T-helper 1 cell treated with Interleukin-12 subunit alpha and Interleukin-12 subunit beta and Interleukin-4 antibody, amounts not matched to agents 30 μg/mL and 1 μg/mL, for 36 hours (primary cell): ENCODE measurements at regions not wholly inside any gene's neighbourhood (a gene's known extent, or its start where the extent isn't known, plus 50 kb on each side); places are given as distances from the start of the nearest gene placed in this dataset.
"Not testable (repeated sequence)": the region's sequence is repeated elsewhere in the genome, so short reads cannot be mapped to it uniquely, and the experiment has no call there.

Experiments
- H3K27ac Mint-ChIP-seq: one replicate; pipeline ENCODE4 v1.8.0; 2021; ENCODE audit warnings: mild to moderate bottlenecking, mixed read lengths
- H3K27me3 Mint-ChIP-seq: one replicate; pipeline ENCODE4 v1.8.0; 2021; ENCODE audit warnings: low read depth, mixed read lengths
- H3K36me3 Mint-ChIP-seq: one replicate; pipeline ENCODE4 v1.8.0; 2021; ENCODE audit warnings: low read depth, mixed read lengths
- H3K4me1 Mint-ChIP-seq: one replicate; pipeline ENCODE4 v1.8.0; 2021; ENCODE audit warnings: low read depth, mixed read lengths
- H3K4me3 Mint-ChIP-seq: one replicate; pipeline ENCODE4 v1.8.0; 2021; ENCODE audit warnings: mild to moderate bottlenecking, moderate library complexity, mixed read lengths
- H3K9me3 Mint-ChIP-seq: one replicate; pipeline ENCODE4 v1.8.0; 2021; ENCODE audit warnings: mixed read lengths

DNA sequence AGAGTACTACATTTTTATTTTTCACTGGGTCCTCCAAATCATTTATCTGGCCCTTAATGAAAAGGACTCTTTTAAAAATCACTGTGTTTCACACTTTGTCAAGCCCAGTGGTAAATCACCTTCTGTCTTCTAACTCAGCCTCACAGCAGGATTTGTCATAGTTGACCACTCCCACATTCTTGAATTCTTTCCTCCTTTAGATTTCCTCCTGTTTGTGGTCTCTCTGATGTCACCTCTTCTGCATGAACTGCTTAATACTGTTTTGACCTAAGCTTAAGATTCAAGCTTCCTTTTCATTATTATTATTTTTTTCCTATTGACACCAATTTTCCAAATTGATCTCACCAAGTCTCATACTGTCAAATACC lies 899.8 kb upstream of the MIR17HG start:
- Mint-ChIP-seq H3K27me3 (no peaks in the 10 kb centered on the region), H3K4me1 (no peaks in the 10 kb centered on the region), H3K27ac (no peak overlapping the region), H3K9me3 (peaks cover 11% of the 10 kb centered on the region), H3K36me3 (no peaks in the 10 kb centered on the region), H3K4me3 (no peak overlapping the region)

DNA sequence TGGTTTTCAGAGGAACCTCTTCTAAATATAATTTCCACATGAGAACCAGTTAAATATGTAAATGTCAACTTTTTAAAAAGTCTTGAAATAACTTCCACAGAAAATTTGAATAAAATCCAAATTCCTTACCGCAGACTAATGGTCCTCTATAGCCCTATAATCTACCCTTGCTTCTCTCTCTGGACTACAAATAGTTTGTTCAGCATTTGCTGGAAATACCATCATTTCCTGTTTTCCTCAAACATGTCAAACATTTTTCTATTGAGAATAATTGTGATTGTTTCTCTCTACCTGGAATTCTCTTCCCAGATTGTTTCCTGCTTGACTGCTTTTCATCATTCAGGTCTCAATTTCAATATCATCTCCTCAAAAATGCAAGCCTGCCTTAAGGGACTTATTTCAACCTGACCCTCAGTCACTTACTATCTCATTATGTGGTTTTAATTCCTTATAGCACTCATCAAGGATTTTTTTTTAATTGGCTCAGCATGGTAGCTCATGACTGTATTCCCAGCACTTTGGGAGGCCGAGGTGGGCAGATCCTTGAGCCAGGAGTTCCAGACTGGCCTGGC lies 898.9 kb upstream of the MIR17HG start:
- no peak overlapping the region for H3K4me3 Mint-ChIP-seq
- H3K36me3 Mint-ChIP-seq, result no peaks in the 10 kb centered on the region
- H3K9me3 Mint-ChIP-seq, result peaks cover 11% of the 10 kb centered on the region
- H3K4me1 Mint-ChIP-seq, result no peaks in the 10 kb centered on the region
- no peaks in the 10 kb centered on the region for H3K27me3 Mint-ChIP-seq
- no peak overlapping the region for H3K27ac Mint-ChIP-seq

DNA sequence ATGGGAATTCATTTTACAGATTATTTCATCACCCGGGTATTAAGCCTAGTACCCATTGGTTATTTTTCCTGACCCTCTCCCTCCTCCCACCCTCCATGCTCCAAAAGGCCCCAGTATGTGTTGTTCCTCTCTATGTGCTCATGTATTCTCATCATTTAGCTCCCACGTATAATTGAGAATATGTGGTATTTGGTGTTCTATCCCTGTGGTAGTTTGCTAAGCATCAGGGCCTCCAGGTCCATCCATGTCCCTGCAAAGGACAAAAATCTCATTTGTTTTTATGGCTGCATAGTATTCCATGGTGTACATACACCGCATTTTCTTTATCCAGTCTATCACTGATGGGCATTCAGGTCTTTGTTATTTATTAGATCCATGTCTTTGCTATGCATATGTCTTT lies 894.1 kb upstream of the MIR17HG start:
- Mint-ChIP-seq H3K9me3 (peaks cover 9% of the 10 kb centered on the region), H3K4me1 (no peaks in the 10 kb centered on the region), H3K27ac (no peak overlapping the region), H3K27me3 (no peaks in the 10 kb centered on the region), H3K36me3 (no peaks in the 10 kb centered on the region), H3K4me3 (no peak overlapping the region)

DNA sequence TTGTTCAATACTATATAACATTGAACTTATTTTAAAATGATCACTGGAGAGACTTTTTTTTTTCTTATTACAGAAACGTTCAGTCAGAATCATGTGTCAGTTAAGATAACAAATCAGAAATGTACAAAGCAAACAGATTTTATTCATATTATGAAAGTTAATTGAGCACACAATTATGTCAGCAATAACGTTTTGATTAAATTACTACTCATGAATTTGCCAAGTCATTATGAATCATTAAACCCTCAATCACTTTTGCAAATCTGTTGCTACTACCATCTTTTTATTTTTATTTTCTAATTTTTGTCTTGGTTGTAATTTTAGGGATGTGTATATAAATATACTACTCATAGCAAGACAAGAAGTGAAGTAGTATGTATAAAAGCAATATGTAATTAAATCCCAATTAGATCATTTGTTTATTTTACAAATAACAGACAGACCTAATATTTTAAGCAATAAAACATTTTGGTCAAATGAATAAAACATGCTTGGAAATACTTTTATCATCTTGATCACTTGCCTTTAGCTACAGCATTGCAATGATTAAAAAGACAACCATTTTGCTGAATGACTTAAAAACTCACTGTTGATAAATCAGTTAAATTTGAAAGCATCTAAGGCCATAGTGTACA lies 893.4 kb upstream of the MIR17HG start:
- no peaks in the 10 kb centered on the region for H3K27me3 Mint-ChIP-seq
- no peak overlapping the region for H3K27ac Mint-ChIP-seq
- no peak overlapping the region for H3K4me3 Mint-ChIP-seq
- no peaks in the 10 kb centered on the region for H3K36me3 Mint-ChIP-seq
- peaks cover 4% of the 10 kb centered on the region for H3K9me3 Mint-ChIP-seq
- no peaks in the 10 kb centered on the region for H3K4me1 Mint-ChIP-seq

DNA sequence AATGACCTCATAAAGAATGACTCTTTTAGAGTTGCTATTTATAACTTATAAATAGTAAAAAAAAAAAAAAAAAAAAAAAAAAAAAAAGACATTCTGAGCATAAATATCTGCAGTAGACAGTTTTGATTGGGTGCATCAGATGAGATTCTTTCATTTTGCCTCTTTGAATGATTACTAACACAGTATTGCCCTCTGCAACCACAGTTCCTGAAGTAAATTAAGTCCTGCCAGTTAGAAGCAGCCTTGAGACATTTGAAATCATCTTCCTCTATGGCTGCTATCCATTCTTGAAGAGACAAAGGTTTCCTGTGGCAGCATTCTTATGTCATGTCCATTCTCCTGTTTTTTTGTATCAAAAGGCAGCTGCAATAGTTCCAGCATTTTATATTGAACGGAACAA lies 892.4 kb upstream of the MIR17HG start:
- H3K27ac Mint-ChIP-seq, result no peak overlapping the region
- H3K4me1 Mint-ChIP-seq, result no peaks in the 10 kb centered on the region
- H3K36me3 Mint-ChIP-seq, result no peaks in the 10 kb centered on the region
- H3K4me3 Mint-ChIP-seq, result no peak overlapping the region
- peaks cover 9% of the 10 kb centered on the region for H3K9me3 Mint-ChIP-seq
- no peaks in the 10 kb centered on the region for H3K27me3 Mint-ChIP-seq

DNA sequence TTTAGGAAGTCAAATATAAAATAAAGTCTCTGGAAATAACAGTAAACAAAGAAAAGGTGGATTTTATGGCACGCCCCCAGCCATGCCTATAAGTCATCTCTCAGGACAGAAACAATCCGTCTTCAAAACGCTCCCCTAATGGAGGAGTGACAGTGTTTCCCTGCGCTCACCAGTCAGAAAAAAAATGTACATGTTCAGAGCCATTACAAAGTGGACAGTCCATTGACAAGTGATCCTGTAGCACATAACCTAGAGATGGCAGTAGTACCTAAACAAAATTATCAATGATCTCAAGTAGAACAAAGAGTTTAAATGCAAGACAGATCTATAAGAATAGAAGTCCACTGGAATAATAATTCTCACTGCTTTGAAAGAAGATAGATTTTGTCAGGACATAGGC lies 891.7 kb upstream of the MIR17HG start:
- peaks cover 14% of the 10 kb centered on the region for H3K9me3 Mint-ChIP-seq
- no peaks in the 10 kb centered on the region for H3K36me3 Mint-ChIP-seq
- H3K27ac Mint-ChIP-seq, result no peak overlapping the region
- no peaks in the 10 kb centered on the region for H3K27me3 Mint-ChIP-seq
- no peaks in the 10 kb centered on the region for H3K4me1 Mint-ChIP-seq
- no peak overlapping the region for H3K4me3 Mint-ChIP-seq

DNA sequence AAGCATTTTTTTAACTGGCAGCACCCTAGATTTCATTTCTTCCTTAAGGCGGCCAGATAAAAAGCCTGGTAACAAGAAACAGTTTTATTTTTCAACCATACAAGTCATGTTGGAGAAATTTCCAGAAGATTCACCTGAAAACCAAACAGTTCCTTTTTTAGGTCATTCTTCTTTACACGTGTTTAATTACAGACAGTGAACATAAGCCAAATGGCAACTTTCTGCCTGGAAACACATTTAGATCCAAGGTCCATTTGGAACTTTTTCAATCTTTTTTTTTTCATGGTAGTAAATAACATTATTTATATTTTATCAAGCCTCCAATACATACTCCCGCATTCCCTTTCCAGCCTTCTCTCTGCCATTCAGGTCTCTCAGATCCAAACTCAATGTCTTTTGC lies 886.1 kb upstream of the MIR17HG start:
- Mint-ChIP-seq H3K4me3 (no peak overlapping the region), H3K36me3 (no peaks in the 10 kb centered on the region), H3K27me3 (no peaks in the 10 kb centered on the region), H3K9me3 (peaks cover 21% of the 10 kb centered on the region), H3K4me1 (no peaks in the 10 kb centered on the region), H3K27ac (no peak overlapping the region)

DNA sequence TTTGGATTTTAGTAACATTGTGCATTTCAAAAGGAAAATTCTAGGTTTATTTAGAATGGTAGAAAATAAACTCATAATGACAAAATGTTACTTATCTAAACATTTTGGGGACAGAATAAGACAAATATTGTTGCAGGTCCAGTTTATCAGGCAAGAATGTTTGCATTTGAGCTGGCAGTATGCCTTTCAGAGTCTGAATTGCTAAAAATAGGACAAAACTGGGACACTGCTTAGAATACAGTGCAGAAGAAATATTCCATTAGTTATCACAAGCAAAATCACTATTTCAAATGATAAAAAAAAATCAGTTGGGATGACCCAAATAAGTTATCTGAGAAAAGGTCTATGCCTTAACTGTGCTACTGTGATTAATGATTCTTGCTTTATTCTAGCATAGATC lies 870.3 kb upstream of the MIR17HG start:
- Mint-ChIP-seq H3K27ac (no peak overlapping the region), H3K4me1 (no peaks in the 10 kb centered on the region), H3K9me3 (peaks cover 20% of the 10 kb centered on the region), H3K36me3 (no peaks in the 10 kb centered on the region), H3K27me3 (no peaks in the 10 kb centered on the region), H3K4me3 (no peak overlapping the region)

DNA sequence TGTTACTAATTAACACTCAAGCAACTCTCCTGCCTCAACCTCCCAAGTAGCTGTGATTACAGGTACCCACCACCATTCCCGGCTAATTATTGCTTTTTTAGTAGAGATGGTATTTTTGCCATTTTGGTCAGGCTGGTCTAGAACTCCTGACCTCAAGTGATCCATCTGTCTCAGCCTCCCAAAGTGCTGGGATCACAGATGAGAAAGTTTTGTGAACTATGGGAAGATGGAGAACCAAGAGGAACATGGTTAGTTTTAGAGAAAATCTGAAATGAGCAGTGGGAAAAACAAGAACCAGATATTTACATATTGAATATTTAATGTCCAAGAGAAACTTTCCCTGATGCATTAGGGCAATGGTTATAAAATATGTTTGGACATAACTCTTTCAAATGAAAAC lies 863.6 kb upstream of the MIR17HG start:
- Mint-ChIP-seq H3K27me3 (no peaks in the 10 kb centered on the region), H3K4me1 (no peaks in the 10 kb centered on the region), H3K9me3 (peaks cover 10% of the 10 kb centered on the region), H3K36me3 (no peaks in the 10 kb centered on the region), H3K4me3 (no peak overlapping the region), H3K27ac (no peak overlapping the region)

DNA sequence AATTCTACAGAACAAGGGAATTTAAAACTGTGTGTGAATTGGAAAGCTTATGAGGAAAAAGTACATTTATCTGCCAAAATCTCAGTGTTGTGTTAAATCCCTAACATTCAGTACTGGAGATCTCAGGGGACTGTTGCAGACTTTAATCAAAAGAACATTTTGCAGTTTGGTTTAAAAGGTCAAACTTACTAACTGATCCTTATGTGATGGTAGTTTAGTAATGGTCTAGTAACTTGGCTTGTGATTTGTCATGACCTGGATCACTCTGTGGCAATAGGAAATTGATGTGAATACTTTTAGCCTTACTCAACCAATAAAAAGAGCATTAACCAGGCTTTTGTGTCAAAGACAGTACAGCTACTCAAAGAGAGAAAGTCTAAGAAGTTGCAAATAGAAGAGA lies 862.1 kb upstream of the MIR17HG start:
- Mint-ChIP-seq H3K4me3 (no peak overlapping the region), H3K27ac (no peak overlapping the region), H3K36me3 (no peaks in the 10 kb centered on the region), H3K9me3 (peaks cover 7% of the 10 kb centered on the region), H3K27me3 (no peaks in the 10 kb centered on the region), H3K4me1 (no peaks in the 10 kb centered on the region)

DNA sequence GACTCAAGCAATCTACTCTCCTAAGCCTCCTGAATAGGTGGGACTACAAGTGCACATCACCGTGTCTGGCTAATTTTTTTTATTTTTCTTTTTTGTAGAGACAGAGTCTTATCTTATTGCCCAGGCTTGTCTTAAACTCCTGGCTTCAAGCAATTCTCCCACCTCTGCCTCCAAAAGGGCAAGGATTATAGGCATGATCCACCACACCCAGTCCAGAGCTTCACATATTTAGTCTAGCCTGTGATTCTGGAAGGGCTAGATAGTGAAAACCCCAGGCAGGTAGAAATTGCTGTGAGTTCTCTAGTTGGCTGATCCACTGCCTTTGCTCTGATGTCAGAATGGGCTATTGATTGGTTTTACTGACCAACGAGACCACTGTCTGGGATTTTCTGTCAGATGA lies 854.6 kb upstream of the MIR17HG start:
- no peak overlapping the region for H3K4me3 Mint-ChIP-seq
- H3K9me3 Mint-ChIP-seq, result peaks cover 21% of the 10 kb centered on the region
- no peaks in the 10 kb centered on the region for H3K4me1 Mint-ChIP-seq
- H3K27ac Mint-ChIP-seq, result no peak overlapping the region
- H3K36me3 Mint-ChIP-seq, result no peaks in the 10 kb centered on the region
- H3K27me3 Mint-ChIP-seq, result no peaks in the 10 kb centered on the region

DNA sequence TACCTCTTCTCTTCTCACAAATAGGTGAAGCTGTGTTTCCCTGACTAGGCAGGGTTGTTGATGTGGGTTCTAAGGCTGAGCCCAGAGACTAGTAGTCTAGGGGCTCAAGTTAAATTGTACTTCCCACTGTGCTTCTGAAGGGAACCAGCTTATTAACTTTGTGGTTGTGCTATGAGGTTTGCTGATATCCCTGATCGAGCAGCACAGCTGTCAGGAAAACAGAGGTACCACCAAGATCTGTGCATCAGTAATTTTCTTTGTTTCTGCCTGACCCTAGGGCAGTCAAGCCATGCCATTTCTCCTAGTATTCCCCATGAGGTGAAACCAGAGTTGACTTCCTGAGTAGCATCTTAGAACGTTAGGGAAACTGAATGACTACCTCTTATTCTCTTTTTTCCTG lies 853.8 kb upstream of the MIR17HG start:
- H3K27me3 Mint-ChIP-seq, result no peaks in the 10 kb centered on the region
- H3K36me3 Mint-ChIP-seq, result no peaks in the 10 kb centered on the region
- H3K9me3 Mint-ChIP-seq, result peaks cover 21% of the 10 kb centered on the region
- H3K4me1 Mint-ChIP-seq, result no peaks in the 10 kb centered on the region
- no peak overlapping the region for H3K4me3 Mint-ChIP-seq
- H3K27ac Mint-ChIP-seq, result no peak overlapping the region

DNA sequence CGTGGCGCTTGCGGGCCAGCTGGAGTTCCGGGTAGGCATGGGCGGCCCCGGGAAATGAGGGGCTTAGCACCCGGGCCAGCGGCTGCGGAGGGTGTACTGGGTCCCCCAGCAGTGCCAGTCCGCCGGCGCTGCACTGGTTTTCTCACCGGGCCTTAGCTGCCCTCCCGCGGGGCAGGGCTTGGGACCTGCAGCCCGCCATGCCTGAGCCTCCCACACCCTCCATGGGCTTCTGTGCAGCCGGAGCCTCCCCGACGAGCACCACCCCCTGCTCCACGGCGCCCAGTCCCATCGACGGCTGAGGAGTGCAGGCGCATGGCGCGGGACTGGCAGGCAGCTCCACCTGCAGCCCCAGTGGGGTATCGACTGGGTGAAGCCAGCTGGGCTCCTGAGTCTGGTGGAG lies 852.6 kb upstream of the MIR17HG start:
- not testable (repeated sequence) for H3K4me1 Mint-ChIP-seq, H3K4me3 Mint-ChIP-seq, H3K27me3 Mint-ChIP-seq, H3K36me3 Mint-ChIP-seq, H3K27ac Mint-ChIP-seq
- peaks cover 21% of the 10 kb centered on the region for H3K9me3 Mint-ChIP-seq

DNA sequence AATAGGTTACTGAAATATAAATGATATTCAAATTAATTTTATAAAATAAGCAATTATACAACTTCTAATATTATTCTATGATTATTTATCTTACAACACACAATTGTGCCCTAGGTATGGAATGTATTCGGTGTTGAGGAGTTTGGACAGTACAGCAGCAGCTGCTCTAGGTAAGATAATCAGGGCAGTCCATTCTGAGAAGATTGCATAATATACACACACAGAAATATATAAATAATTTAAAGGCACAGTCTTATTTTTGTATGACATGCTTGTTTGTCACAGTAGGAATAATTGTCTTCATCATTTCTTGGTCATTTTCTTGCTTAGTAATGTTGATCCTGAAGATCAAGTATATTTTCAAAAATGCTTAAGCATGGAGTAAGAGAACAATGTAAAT lies 849.4 kb upstream of the MIR17HG start:
- Mint-ChIP-seq H3K27me3 (no peaks in the 10 kb centered on the region), H3K36me3 (no peaks in the 10 kb centered on the region), H3K4me3 (no peak overlapping the region), H3K27ac (no peak overlapping the region), H3K9me3 (peaks cover 12% of the 10 kb centered on the region), H3K4me1 (no peaks in the 10 kb centered on the region)

DNA sequence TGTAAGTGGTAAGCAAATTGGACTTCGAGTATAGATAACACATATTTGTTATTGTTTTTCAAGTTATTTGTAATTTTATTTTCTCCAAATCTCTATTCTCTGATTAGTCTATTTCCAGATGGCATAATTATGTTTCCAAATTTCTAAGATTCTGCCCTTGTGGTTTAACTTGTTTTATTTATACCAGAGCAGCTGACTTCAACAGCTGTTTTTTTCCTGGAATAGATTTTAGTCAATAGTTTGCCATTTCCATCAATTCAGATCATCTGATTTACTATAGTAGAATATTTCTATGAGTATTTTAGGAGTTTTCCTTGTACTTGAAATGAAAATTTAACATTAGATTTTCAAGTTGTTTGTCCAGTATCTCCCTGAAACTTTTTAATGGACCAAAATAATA lies 848.7 kb upstream of the MIR17HG start:
- Mint-ChIP-seq H3K4me1 (no peaks in the 10 kb centered on the region), H3K36me3 (no peaks in the 10 kb centered on the region), H3K9me3 (peaks cover 6% of the 10 kb centered on the region)

DNA sequence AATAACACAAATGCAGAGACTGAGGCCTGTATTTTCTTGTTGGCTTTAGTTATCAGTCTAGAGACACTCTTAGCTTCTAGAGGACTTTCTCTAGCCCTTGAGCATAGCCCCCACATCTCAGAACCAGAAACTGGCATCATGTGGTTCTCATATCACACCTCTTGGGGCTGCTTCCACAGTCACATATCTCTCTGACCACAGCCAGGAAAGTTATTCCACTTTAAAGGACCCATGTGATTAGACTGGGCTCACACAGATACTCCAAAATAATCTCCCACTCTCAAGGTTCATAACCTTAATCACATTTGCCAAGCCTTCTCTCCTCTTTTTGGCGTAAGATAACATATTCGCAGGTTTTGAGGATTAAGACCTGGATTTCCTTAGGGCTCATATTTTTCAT lies 846.9 kb upstream of the MIR17HG start:
- H3K4me3 Mint-ChIP-seq, result no peak overlapping the region
- no peak overlapping the region for H3K27ac Mint-ChIP-seq
- H3K4me1 Mint-ChIP-seq, result no peaks in the 10 kb centered on the region
- H3K9me3 Mint-ChIP-seq, result peaks cover 4% of the 10 kb centered on the region
- H3K27me3 Mint-ChIP-seq, result no peaks in the 10 kb centered on the region
- no peaks in the 10 kb centered on the region for H3K36me3 Mint-ChIP-seq

More for the DNA sequence above, 848.7 kb upstream of the MIR17HG start:
- Mint-ChIP-seq H3K27ac (no peak overlapping the region), H3K27me3 (no peaks in the 10 kb centered on the region), H3K4me3 (no peak overlapping the region)
